ENCODE measurements at regions not wholly inside any gene's neighbourhood (a gene's known extent, or its start where the extent isn't known, plus 50 kb on each side); places are given as distances from the start of the nearest gene placed in this dataset.
A peak's percentile ranks its signal among the peaks of the same experiment; 100 is the strongest.

GRCh38 chr4:180674619-180675358, 1568.4 kb upstream of the TENM3 start:
- no peak overlapping the region for H3K4me3 ChIP-seq (ENCODE audit: low read depth, low read length, poor library complexity, severe bottlenecking)
- peak; percentile 18 for DNase-seq (ENCODE audit: low spot score)
- no TSS peak for BruUV-seq (replicated peaks)
- no peaks in the 10 kb centered on the region for H3K9me3 ChIP-seq (ENCODE audit: low read depth, low read length, poor library complexity, severe bottlenecking)
- H3K27me3 ChIP-seq (replicated peaks; ENCODE audit: insufficient read depth, low read depth, low read length, poor library complexity) = no peaks in the 10 kb centered on the region
- peaks cover 8% of the 10 kb centered on the region for H3K4me1 ChIP-seq (ENCODE audit: insufficient read depth, low read length, poor library complexity, severe bottlenecking)
- H3K27ac ChIP-seq (ENCODE audit: low read depth, low read length, poor library complexity, severe bottlenecking) = no peak overlapping the region
- intact Hi-C loops (cut with micrococcal nuclease; ENCODE audit: unreplicated experiment) = no loop called here
- ChIA-PET POLR2A (ENCODE audit: low non-redundant PET) (no interaction called here), CTCF (no interaction called here)
- TF ChIP-seq EZH2 (IDR thresholded peaks at IDR 0.05; ENCODE audit: borderline replicate concordance, low read depth, low read length, poor library complexity, severe bottlenecking) (no peak), CTCF (conservative IDR thresholded peaks at IDR 0.05; ENCODE audit: low read depth, low read length) (no peak)
- no peaks in the 10 kb centered on the region for H3K36me3 ChIP-seq (ENCODE audit: insufficient read depth, low read length, poor library complexity, severe bottlenecking)

- no peaks in the 10 kb centered on the region for H3K9me3 ChIP-seq (ENCODE audit: low read depth, low read length, poor library complexity, severe bottlenecking)
- H3K27ac ChIP-seq (ENCODE audit: low read depth, low read length, poor library complexity, severe bottlenecking) = no peak overlapping the region
- TF ChIP-seq EZH2 (IDR thresholded peaks at IDR 0.05; ENCODE audit: borderline replicate concordance, low read depth, low read length, poor library complexity, severe bottlenecking) (no peak), CTCF (conservative IDR thresholded peaks at IDR 0.05; ENCODE audit: low read depth, low read length) (no peak)
- CTCF ChIA-PET = no interaction called here
- no peaks in the 10 kb centered on the region for H3K36me3 ChIP-seq (ENCODE audit: insufficient read depth, low read length, poor library complexity, severe bottlenecking)
- intact Hi-C loops (cut with micrococcal nuclease; ENCODE audit: unreplicated experiment) = no loop called here
- H3K27me3 ChIP-seq (replicated peaks; ENCODE audit: insufficient read depth, low read depth, low read length, poor library complexity) = no peaks in the 10 kb centered on the region
- H3K4me1 ChIP-seq (ENCODE audit: insufficient read depth, low read length, poor library complexity, severe bottlenecking) = peaks cover 8% of the 10 kb centered on the region
- no TSS peak for BruUV-seq (replicated peaks)
- POLR2A ChIA-PET (ENCODE audit: low non-redundant PET) = no interaction called here
- no peak for DNase-seq (ENCODE audit: low spot score)
- H3K4me3 ChIP-seq (ENCODE audit: low read depth, low read length, poor library complexity, severe bottlenecking) = no peak overlapping the region
Observed at GRCh38 chr4:180675359-180675650, 1567.9 kb upstream of the TENM3 start.

- Histone ChIP-seq H3K4me1 (ENCODE audit: insufficient read depth, low read length, poor library complexity, severe bottlenecking) (no peaks in the 10 kb centered on the region), H3K27me3 (replicated peaks; ENCODE audit: insufficient read depth, low read depth, low read length, poor library complexity) (no peaks in the 10 kb centered on the region), H3K36me3 (ENCODE audit: insufficient read depth, low read length, poor library complexity, severe bottlenecking) (no peaks in the 10 kb centered on the region), H3K4me3 (ENCODE audit: low read depth, low read length, poor library complexity, severe bottlenecking) (no peak overlapping the region), H3K9me3 (ENCODE audit: low read depth, low read length, poor library complexity, severe bottlenecking) (no peaks in the 10 kb centered on the region), H3K27ac (ENCODE audit: low read depth, low read length, poor library complexity, severe bottlenecking) (no peak overlapping the region)
- TF ChIP-seq EZH2 (IDR thresholded peaks at IDR 0.05; ENCODE audit: borderline replicate concordance, low read depth, low read length, poor library complexity, severe bottlenecking) (no peak), CTCF (conservative IDR thresholded peaks at IDR 0.05; ENCODE audit: low read depth, low read length) (no peak)
- BruUV-seq (replicated peaks) = no TSS peak
- ChIA-PET CTCF (no interaction called here), POLR2A (ENCODE audit: low non-redundant PET) (no interaction called here)
- intact Hi-C loops (cut with micrococcal nuclease; ENCODE audit: unreplicated experiment) = no loop called here
- no peak for DNase-seq (ENCODE audit: low spot score)
Observed at GRCh38 chr4:180680305-180680704, 1562.9 kb upstream of the TENM3 start.
